Activated gamma-delta T cell (primary cell): ENCODE measurements at regions not wholly inside any gene's neighbourhood (a gene's known extent, or its start where the extent isn't known, plus 50 kb on each side); places are given as distances from the start of the nearest gene placed in this dataset.
"Not testable (repeated sequence)": the region's sequence is repeated elsewhere in the genome, so short reads cannot be mapped to it uniquely, and the experiment has no call there.

ENCODE experiments used
- DNase-seq: peaks from one replicate; lab custom pipeline; 2025; lab: John Stamatoyannopoulos, UW

DNA sequence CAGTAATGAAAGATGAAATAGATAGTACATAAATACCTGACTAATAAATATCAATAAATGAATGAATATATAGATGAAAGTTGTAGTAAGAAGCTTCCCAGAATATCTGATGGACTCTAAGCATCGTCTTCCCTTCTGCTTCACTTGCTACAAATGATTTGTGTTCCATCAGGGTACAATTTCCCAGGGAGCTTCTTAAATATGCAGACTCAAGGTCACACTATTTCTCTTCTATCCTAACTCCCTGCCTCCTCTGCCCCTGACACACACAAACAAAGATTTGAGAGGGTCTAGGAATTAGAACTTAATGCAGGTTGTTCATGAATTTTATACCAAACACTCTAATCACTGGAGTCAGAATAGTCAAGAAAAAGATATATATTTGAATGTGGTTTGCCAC lies 415.9 kb upstream of the TMPRSS15 start:
- no peak for DNase-seq

DNA sequence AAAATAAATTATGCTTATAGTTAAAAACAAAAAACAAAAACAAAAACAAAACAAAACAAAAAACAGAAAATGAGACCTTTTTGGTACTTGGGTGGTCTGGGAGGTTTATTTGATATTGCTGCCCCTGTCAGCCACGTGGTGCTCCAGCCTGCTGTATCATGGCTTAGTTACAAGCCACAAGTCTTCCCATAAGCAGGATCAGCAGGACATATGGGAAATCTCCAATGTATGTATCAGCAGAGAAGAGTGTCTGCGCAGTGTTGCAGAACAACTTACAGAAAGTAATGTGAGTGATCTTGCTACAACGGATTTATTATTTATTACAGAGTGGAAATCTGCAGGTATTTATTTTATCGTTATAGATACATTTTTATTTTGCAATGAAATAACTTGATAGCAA lies 423.0 kb upstream of the TMPRSS15 start:
- no peak for DNase-seq

- DNase-seq: no peak
Observed at GRCh38 chr21:18831942-18832676, 428.5 kb upstream of the TMPRSS15 start.

DNA sequence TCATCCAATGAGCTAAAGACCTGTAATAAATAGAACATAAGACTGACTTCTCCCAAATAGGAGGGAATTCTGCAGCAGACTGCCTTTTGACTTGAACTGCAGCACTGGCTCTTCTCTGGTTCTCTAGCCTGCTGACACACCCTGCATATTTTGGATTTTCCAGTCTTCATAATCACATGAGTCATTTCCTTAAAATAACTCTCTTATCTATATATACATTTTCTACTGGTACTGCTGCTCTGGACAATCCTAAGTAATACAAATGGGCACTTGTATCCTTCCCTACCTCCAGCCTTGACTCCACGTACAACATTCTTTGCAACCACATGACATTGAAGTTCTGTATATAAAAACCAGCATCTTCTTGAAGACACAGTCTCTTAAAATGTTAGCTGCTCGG lies 429.4 kb upstream of the TMPRSS15 start:
- no peak for DNase-seq

DNA sequence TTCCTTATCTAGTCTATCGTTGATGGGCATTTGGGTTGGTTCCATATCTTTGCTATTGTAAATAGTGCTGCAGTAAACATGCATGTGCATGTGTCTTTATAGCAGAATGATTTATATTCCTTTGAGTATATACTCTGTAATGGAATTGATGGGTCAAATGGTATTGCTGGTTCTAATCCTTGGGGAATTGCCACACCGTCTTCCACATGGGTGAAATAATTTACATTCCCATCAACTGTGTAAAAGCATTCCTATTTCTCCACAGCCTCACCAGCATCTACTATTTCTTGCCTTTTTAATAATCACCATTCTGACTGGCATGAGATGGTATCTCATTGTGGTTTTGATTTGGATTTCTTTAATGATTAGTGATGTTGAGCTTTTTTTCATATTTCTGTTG lies 430.5 kb upstream of the TMPRSS15 start:
- not testable (repeated sequence) for DNase-seq

GRCh38 chr21:18840239-18840638 lies 436.7 kb upstream of the TMPRSS15 start:
- no peak for DNase-seq

GRCh38 chr21:18857606-18858005 lies 454.0 kb upstream of the TMPRSS15 start:
- not testable (repeated sequence) for DNase-seq

DNA sequence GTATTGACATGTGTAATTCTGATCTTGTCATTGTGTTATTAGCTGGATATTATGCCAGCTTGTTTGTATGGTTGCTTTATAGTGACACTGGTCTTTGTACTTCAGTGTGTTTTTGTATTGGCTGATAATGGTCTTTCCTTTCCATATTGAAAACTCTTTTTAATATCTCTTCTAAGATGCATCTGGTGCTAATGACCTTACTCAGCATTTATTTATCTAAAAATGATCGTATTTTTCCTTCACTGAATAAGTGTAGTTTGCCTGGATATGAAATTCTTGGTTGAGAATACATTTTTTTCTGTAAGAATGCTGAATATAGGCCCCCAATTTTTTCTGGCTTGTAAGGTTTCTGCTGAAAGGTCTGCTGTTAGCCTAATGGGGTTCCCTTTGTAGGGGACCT lies 465.5 kb upstream of the TMPRSS15 start:
- no peak for DNase-seq

GRCh38 chr21:18877917-18878316 lies 474.3 kb upstream of the TMPRSS15 start:
- no peak for DNase-seq

DNA sequence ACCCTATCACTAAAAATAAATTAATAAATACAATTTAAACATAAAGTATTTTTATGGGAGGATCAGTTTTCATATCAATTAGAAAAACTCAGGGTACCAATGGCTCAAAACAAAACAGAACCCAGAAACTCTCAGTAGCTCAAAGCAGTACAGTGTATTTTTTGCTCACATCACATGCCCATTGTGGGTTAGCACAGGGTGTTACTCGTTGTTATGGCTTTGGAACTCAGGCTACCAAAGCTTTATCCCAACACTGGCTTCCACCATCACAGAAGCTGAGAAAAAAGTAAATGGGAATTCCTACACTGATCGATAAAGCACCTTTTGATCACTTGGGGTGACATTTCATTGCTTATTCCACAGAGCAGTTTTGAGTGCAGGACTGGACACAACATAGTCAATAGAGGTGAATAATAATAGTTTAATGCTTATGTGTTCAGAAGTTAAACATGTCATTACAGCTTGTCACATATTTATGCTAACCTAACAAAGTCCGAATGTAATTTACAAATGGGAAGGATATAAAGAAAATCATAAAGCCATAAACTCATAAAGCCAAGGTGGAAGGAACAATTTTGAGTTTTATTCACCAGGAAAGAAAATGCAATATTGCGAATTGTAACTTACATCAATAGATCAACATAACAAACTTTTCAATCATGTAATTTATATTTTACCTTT lies 484.5 kb upstream of the TMPRSS15 start:
- no peak for DNase-seq

- DNase-seq: no peak
Observed at GRCh38 chr21:18893406-18893805, 489.8 kb upstream of the TMPRSS15 start.

DNA sequence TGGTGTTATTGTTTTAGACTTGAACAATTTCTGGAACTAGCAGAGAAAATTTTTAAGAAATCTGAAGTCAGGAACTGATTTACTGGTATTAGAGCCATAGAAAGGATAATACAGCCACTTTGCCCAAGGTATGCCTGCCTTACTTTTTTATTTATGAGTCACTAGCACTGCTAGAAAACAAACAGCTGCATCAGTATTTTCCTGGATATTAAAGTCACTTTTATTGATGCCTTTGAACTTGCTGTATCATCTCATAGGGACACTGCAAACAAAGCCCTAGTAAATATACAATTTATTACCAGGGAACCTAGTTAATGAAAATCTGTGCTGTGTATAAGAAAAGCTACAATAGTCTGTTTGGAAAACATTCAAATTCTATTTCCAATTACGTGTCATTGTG lies 490.8 kb upstream of the TMPRSS15 start:
- DNase-seq: no peak

- DNase-seq: no peak
Observed at GRCh38 chr21:18899261-18899660, 495.7 kb upstream of the TMPRSS15 start.

DNA sequence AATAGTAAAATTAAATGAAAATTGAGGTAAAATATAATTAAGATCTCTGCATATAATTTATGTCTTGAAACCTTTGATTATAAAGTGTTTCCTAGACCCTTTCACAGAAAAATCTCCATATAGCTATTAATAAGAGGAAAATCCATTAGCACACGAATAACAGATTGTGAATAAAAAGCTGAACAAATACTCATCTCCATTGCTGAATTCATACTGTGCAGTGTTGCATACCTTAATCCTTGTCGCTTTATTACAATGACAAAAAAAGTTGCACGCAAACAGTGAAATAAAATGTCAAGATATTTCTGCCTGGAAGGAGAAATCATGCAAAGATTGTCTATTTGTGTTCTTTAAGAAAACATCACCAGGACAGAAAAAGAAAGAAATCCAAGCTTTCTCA lies 499.1 kb upstream of the TMPRSS15 start:
- DNase-seq: no peak

DNA sequence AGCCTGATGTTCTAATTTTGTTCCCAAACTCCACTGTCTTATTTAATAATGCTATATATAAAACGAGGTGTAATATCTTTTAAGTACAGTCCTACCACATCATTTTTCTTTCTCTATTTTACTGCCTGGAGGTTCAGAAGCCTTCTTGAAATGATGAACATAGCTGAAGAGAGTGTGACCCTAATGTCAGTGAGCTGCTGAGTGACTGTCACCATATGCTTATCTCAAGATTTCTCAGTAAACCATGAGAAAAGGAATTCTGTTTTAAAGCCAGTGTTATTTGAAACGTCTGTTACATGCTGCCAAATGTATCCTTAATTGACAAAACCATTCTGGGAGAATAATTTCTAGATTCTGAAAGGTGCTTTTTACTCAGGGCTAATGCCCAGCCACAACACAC lies 503.5 kb upstream of the TMPRSS15 start:
- DNase-seq: no peak

DNA sequence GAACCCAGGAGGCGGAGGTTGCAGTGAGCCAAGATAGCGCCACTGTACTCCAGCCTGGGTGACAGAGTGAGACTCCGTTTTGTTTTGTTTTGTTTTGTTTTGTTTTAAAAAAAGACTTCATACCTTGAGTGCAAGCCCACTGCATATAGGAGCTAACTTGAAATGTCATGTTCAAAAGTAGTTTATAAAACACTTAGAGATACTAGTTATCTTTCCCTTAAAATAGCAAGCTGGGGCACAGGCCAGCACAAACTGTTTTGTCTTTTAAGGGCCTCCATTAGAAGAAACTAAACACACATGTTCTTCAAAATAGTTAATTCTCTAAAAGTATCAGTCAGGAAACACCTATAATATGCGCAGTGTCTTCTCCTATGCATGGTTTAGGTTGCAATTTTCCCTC lies 505.1 kb upstream of the TMPRSS15 start:
- no peak for DNase-seq

GRCh38 chr21:18913914-18914313 lies 510.3 kb upstream of the TMPRSS15 start:
- DNase-seq: no peak

DNA sequence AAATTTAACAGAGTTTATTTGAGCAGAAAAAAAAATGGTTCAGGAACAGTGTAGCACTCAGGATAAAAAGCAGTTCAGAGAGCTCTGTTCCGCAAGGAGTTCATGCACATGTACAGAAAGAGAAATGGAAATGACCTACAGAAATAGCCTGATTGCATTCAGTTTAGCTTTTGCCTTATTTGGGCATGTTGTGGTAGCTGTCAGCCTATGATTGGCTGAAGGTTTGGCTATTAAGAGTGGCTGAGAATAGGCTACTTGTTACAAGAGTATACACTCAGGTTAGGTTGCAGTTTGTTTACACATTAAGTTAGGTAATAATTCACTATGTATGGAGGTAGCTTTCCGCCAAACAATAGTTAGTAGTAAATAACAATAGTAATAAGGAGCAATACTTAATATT lies 511.0 kb upstream of the TMPRSS15 start:
- DNase-seq: no peak

- DNase-seq: no peak
Observed at GRCh38 chr21:18917622-18918021, 514.0 kb upstream of the TMPRSS15 start.

DNA sequence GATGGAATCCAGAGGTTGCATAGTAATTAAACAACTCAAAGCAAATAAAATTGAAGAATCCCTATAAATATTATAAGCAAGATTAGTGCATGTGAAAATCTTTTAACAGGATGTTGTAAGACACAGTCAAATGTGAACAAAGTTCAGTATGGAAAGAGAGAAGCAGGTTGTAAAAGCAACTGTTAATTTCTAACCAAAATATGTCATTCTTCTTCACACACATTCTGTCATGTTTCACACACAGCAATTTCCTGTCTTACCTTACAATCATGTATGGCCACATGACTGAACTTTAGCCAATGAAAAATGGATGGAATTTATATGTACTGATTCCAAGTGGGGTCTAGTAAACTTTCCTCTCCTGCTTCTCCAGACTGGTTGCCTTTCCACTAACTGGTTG lies 527.7 kb upstream of the TMPRSS15 start:
- DNase-seq: no peak

DNA sequence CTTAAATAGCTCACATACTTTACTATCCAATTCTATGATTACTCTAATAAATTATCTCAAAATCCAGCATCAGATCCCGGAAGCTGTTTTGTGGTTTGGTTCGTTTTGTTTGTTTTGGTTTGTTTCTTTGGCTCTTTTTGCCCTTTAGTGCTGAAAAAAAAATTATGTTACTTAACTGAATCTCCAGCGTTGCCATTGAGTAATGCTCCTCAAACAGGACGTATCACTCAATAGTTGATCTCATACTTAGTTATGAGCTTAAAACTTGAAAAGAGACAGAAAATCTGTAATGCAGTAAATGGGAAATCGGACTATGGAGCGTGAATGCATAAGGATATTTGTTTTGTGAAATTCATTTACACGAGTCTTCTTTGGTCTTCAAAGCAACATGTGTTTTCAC lies 533.8 kb upstream of the TMPRSS15 start:
- DNase-seq: no peak

DNA sequence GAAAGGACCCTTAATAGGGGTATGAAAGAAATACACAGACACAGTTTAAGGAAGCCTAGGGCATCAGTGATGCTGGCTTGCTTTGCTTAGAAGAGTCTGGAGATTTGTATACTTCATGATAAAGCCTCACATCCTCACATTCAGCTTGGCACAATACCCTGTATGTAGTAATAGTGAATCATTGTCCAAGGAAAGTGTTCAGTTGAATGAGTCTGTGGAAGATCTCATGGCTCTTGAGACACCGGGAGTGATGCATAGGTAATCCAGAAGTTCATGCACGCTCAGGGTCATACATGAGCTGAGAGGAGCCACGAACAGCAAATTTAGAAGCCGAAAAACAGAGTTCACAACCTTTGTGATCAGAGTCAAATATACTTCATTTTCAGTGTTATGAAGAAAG lies 537.2 kb upstream of the TMPRSS15 start:
- no peak for DNase-seq

GRCh38 chr21:18950045-18950740 lies 546.6 kb upstream of the TMPRSS15 start:
- DNase-seq: no peak
